ENCODE measurements at regions not wholly inside any gene's neighbourhood (a gene's known extent, or its start where the extent isn't known, plus 50 kb on each side); places are given as distances from the start of the nearest gene placed in this dataset.

GRCh38 chr21:27649762-27650161 is 682.9 kb upstream of the ADAMTS5 start:
- no peaks in the 10 kb centered on the region for H3K4me1 Mint-ChIP-seq (ENCODE audit: low read depth, unreplicated experiment)
- CTCF ChIA-PET, result no interaction called here
- no peaks in the 10 kb centered on the region for H3K36me3 Mint-ChIP-seq (ENCODE audit: insufficient read depth, unreplicated experiment)
- no peak overlapping the region for H3K4me3 Mint-ChIP-seq (ENCODE audit: unreplicated experiment)
- H3K36me3 ChIP-seq (ENCODE audit: control insufficient read depth, insufficient read depth, low read length), result no peaks in the 10 kb centered on the region
- no peaks in the 10 kb centered on the region for H3K27me3 ChIP-seq (replicated peaks; ENCODE audit: control insufficient read depth, insufficient read depth, low read length)
- no peaks in the 10 kb centered on the region for H3K9me3 ChIP-seq
- POLR2A ChIA-PET, result no interaction called here
- H3K27me3 Mint-ChIP-seq (ENCODE audit: insufficient read depth, unreplicated experiment), result no peaks in the 10 kb centered on the region
- H3K4me1 ChIP-seq, result no peaks in the 10 kb centered on the region
- H3K4me3 ChIP-seq (ENCODE audit: low read depth, low read length), result no peak overlapping the region
- intact Hi-C loops (cut with micrococcal nuclease; ENCODE audit: unreplicated experiment), result no loop called here
- H3K27ac Mint-ChIP-seq (ENCODE audit: unreplicated experiment), result no peak overlapping the region
- no peaks in the 10 kb centered on the region for H3K9me3 Mint-ChIP-seq (ENCODE audit: unreplicated experiment)
- TF ChIP-seq CTCF (IDR thresholded peaks at IDR 0.05; ENCODE audit: insufficient read depth in 1 of 2, low read depth in 1 of 2, low read length in 1 of 2, severe bottlenecking in 1 of 2, unreplicated experiment in 1 of 2), result no peak
- DNase-seq, result no peak
- no TSS peak for BruUV-seq (replicated peaks)

- no TSS peak for BruUV-seq (replicated peaks)
- H3K4me3 ChIP-seq (ENCODE audit: low read depth, low read length), result no peak overlapping the region
- no peaks in the 10 kb centered on the region for H3K27me3 ChIP-seq (replicated peaks; ENCODE audit: control insufficient read depth, insufficient read depth, low read length)
- DNase-seq, result no peak
- H3K27ac Mint-ChIP-seq (ENCODE audit: unreplicated experiment), result no peak overlapping the region
- no peaks in the 10 kb centered on the region for H3K9me3 ChIP-seq
- no peaks in the 10 kb centered on the region for H3K27me3 Mint-ChIP-seq (ENCODE audit: insufficient read depth, unreplicated experiment)
- CTCF ChIA-PET, result no interaction called here
- no peaks in the 10 kb centered on the region for H3K36me3 ChIP-seq (ENCODE audit: control insufficient read depth, insufficient read depth, low read length)
- H3K4me3 Mint-ChIP-seq (ENCODE audit: unreplicated experiment), result no peak overlapping the region
- intact Hi-C loops (cut with micrococcal nuclease; ENCODE audit: unreplicated experiment), result no loop called here
- no peaks in the 10 kb centered on the region for H3K9me3 Mint-ChIP-seq (ENCODE audit: unreplicated experiment)
- H3K4me1 ChIP-seq, result no peaks in the 10 kb centered on the region
- no peak for TF ChIP-seq CTCF (IDR thresholded peaks at IDR 0.05; ENCODE audit: insufficient read depth in 1 of 2, low read depth in 1 of 2, low read length in 1 of 2, severe bottlenecking in 1 of 2, unreplicated experiment in 1 of 2)
- no peaks in the 10 kb centered on the region for H3K4me1 Mint-ChIP-seq (ENCODE audit: low read depth, unreplicated experiment)
- H3K36me3 Mint-ChIP-seq (ENCODE audit: insufficient read depth, unreplicated experiment), result no peaks in the 10 kb centered on the region
- POLR2A ChIA-PET, result no interaction called here
Observed at GRCh38 chr21:27649323-27649722, 682.4 kb upstream of the ADAMTS5 start.

- Mint-ChIP-seq H3K4me3 (ENCODE audit: unreplicated experiment) (no peak overlapping the region), H3K36me3 (ENCODE audit: insufficient read depth, unreplicated experiment) (no peaks in the 10 kb centered on the region), H3K9me3 (ENCODE audit: unreplicated experiment) (no peaks in the 10 kb centered on the region), H3K4me1 (ENCODE audit: low read depth, unreplicated experiment) (no peaks in the 10 kb centered on the region), H3K27ac (ENCODE audit: unreplicated experiment) (no peak overlapping the region), H3K27me3 (ENCODE audit: insufficient read depth, unreplicated experiment) (no peaks in the 10 kb centered on the region)
- POLR2A ChIA-PET, result no interaction called here
- Histone ChIP-seq H3K4me3 (ENCODE audit: low read depth, low read length) (no peak overlapping the region), H3K4me1 (no peaks in the 10 kb centered on the region), H3K27me3 (replicated peaks; ENCODE audit: control insufficient read depth, insufficient read depth, low read length) (no peaks in the 10 kb centered on the region), H3K9me3 (no peaks in the 10 kb centered on the region), H3K36me3 (ENCODE audit: control insufficient read depth, insufficient read depth, low read length) (no peaks in the 10 kb centered on the region)
- CTCF ChIA-PET, result no interaction called here
- BruUV-seq (replicated peaks), result no TSS peak
- no peak for TF ChIP-seq CTCF (IDR thresholded peaks at IDR 0.05; ENCODE audit: insufficient read depth in 1 of 2, low read depth in 1 of 2, low read length in 1 of 2, severe bottlenecking in 1 of 2, unreplicated experiment in 1 of 2)
- DNase-seq, result no peak
- intact Hi-C loops (cut with micrococcal nuclease; ENCODE audit: unreplicated experiment), result no loop called here
Observed at GRCh38 chr21:27648560-27648959, 681.7 kb upstream of the ADAMTS5 start.

Measured in Caco-2 (cell line).